ENCODE measurements at regions not wholly inside any gene's neighbourhood (a gene's known extent, or its start where the extent isn't known, plus 50 kb on each side); places are given as distances from the start of the nearest gene placed in this dataset.

GRCh38 chr15:23994273-23994672 lies 307.2 kb upstream of the NDN start:
- Histone ChIP-seq H3K9me3 (ENCODE audit: control insufficient read depth, insufficient read depth, low read depth, low read length) (no peaks in the 10 kb centered on the region), H3K4me2 (ENCODE audit: extremely low read depth, insufficient read depth, low read length) (no peak overlapping the region), H3K36me3 (ENCODE audit: control insufficient read depth, insufficient read depth, low read length) (no peaks in the 10 kb centered on the region), H3K27me3 (ENCODE audit: control insufficient read depth, insufficient read depth, low read length) (no peaks in the 10 kb centered on the region), H2AFZ (ENCODE audit: low read length) (no peak overlapping the region), H3K9ac (ENCODE audit: insufficient read depth, low read length) (no peak overlapping the region), H3K4me3 (replicated peaks in 1 of 4; ENCODE audit: control extremely low read depth in 1 of 4, insufficient read depth in 1 of 4, low read depth in 3 of 4, low read length in 4 of 4) (no peak overlapping the region), H3K4me1 (ENCODE audit: control insufficient read depth, extremely low read depth, insufficient read depth, low read length) (no peaks in the 10 kb centered on the region), H4K20me1 (ENCODE audit: control insufficient read depth, extremely low read depth, insufficient read depth, low read length) (no peaks in the 10 kb centered on the region), H3K27ac (ENCODE audit: insufficient read depth, low read length) (no peak overlapping the region), H3K79me2 (ENCODE audit: control insufficient read depth, insufficient read depth, low read length) (no peaks in the 10 kb centered on the region)
- no peak for DNase-seq (ENCODE audit: low read depth in 2 of 2)
- no peak for TF ChIP-seq CTCF (conservative IDR thresholded peaks at IDR 0.05 in 1 of 2, IDR thresholded peaks at IDR 0.05 in 1 of 2; ENCODE audit: low read depth in 1 of 2, low read length in 2 of 2)

GRCh38 chr15:23998056-23998455 lies 311.0 kb upstream of the NDN start:
- no peaks in the 10 kb centered on the region for H3K36me3 ChIP-seq (ENCODE audit: control insufficient read depth, insufficient read depth, low read length)
- TF ChIP-seq EZH2 (IDR thresholded peaks at IDR 0.05; ENCODE audit: low read length, missing control alignments) (no peak), CTCF (conservative IDR thresholded peaks at IDR 0.05 in 1 of 2, IDR thresholded peaks at IDR 0.05 in 1 of 2; ENCODE audit: low read depth in 1 of 2, low read length in 2 of 2) (no peak)
- no peak overlapping the region for H3K9ac ChIP-seq (ENCODE audit: insufficient read depth, low read length)
- H3K9me3 ChIP-seq (ENCODE audit: control insufficient read depth, insufficient read depth, low read depth, low read length): no peaks in the 10 kb centered on the region
- no peak for DNase-seq (ENCODE audit: low read depth in 2 of 2)
- H3K4me2 ChIP-seq (ENCODE audit: extremely low read depth, insufficient read depth, low read length): no peak overlapping the region
- H2AFZ ChIP-seq (ENCODE audit: low read length): no peak overlapping the region
- H3K4me1 ChIP-seq (ENCODE audit: control insufficient read depth, extremely low read depth, insufficient read depth, low read length): no peaks in the 10 kb centered on the region
- no peaks in the 10 kb centered on the region for H4K20me1 ChIP-seq (ENCODE audit: control insufficient read depth, extremely low read depth, insufficient read depth, low read length)
- H3K27me3 ChIP-seq (ENCODE audit: control insufficient read depth, insufficient read depth, low read length): no peaks in the 10 kb centered on the region
- no peak overlapping the region for H3K27ac ChIP-seq (ENCODE audit: insufficient read depth, low read length)
- H3K79me2 ChIP-seq (ENCODE audit: control insufficient read depth, insufficient read depth, low read length): no peaks in the 10 kb centered on the region
- H3K4me3 ChIP-seq (replicated peaks in 1 of 4; ENCODE audit: control extremely low read depth in 1 of 4, insufficient read depth in 1 of 4, low read depth in 3 of 4, low read length in 4 of 4): no peak overlapping the region

- no peak for DNase-seq (ENCODE audit: low read depth in 2 of 2)
- no peaks in the 10 kb centered on the region for H3K4me1 ChIP-seq (ENCODE audit: control insufficient read depth, extremely low read depth, insufficient read depth, low read length)
- no peaks in the 10 kb centered on the region for H3K36me3 ChIP-seq (ENCODE audit: control insufficient read depth, insufficient read depth, low read length)
- H4K20me1 ChIP-seq (ENCODE audit: control insufficient read depth, extremely low read depth, insufficient read depth, low read length): no peaks in the 10 kb centered on the region
- no peaks in the 10 kb centered on the region for H3K79me2 ChIP-seq (ENCODE audit: control insufficient read depth, insufficient read depth, low read length)
- H3K27ac ChIP-seq (ENCODE audit: insufficient read depth, low read length): no peak overlapping the region
- H2AFZ ChIP-seq (ENCODE audit: low read length): no peak overlapping the region
- no peaks in the 10 kb centered on the region for H3K9me3 ChIP-seq (ENCODE audit: control insufficient read depth, insufficient read depth, low read depth, low read length)
- TF ChIP-seq CTCF (conservative IDR thresholded peaks at IDR 0.05 in 1 of 2, IDR thresholded peaks at IDR 0.05 in 1 of 2; ENCODE audit: low read depth in 1 of 2, low read length in 2 of 2): no peak
- TF ChIP-seq EZH2 (IDR thresholded peaks at IDR 0.05; ENCODE audit: low read length, missing control alignments): no peak
- no peaks in the 10 kb centered on the region for H3K27me3 ChIP-seq (ENCODE audit: control insufficient read depth, insufficient read depth, low read length)
- H3K4me2 ChIP-seq (ENCODE audit: extremely low read depth, insufficient read depth, low read length): no peak overlapping the region
- H3K9ac ChIP-seq (ENCODE audit: insufficient read depth, low read length): no peak overlapping the region
- no peak overlapping the region for H3K4me3 ChIP-seq (replicated peaks in 1 of 4; ENCODE audit: control extremely low read depth in 1 of 4, insufficient read depth in 1 of 4, low read depth in 3 of 4, low read length in 4 of 4)
Observed at GRCh38 chr15:24008476-24008875, 321.4 kb upstream of the NDN start.

Measured in fibroblast of lung (primary cell).